ENCODE measurements at regions not wholly inside any gene's neighbourhood (a gene's known extent, or its start where the extent isn't known, plus 50 kb on each side); places are given as distances from the start of the nearest gene placed in this dataset.

DNA sequence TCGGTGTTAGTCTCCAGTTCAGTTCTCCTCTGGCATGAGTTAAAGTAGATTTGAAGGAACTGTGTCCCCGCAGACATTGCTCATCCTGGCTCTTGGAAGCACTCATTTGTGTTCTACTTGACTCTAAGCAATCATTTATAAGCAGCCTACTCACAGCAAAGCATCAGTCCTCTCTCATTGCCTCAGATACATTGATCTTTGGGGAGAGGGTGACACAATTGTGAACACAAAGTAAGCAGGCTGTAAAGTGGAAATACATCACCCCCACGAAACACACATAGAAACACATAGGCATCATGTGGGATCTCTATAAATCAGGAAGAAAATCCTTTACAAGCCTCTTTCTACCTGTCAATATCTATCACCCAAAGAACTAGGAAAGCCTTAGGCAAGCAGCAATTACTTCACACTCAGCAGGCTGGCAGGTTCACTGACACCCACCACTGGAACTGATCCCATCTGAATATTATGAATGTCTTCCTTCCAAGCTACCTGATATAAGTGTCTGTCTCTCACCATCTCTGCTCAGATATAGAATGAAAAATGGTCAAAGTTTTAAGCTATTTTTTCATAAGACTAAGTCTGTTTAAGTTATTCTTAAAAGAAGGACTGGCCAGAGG, 675.8 kb downstream of the HACE1 start:
- DNase-seq = no peak

DNA sequence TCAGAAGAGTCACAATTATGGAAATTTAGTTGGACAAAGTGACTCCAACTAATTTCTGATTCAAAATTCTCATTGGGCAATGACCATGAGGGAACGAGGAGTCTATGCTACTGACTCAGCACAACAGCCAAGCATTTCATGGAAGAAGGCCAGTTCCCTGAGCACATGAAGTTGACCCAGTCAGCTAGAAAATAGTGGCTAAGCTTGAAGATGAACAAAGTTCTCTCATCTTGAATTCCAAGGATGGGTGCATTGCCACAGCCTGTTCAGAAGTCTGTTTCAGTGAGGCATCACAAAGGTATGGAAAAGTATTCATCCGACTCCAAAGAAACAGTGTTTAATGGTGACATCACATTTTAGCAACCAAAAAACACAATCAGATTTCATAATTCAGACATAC, 676.9 kb downstream of the HACE1 start:
- no peak for DNase-seq

DNA sequence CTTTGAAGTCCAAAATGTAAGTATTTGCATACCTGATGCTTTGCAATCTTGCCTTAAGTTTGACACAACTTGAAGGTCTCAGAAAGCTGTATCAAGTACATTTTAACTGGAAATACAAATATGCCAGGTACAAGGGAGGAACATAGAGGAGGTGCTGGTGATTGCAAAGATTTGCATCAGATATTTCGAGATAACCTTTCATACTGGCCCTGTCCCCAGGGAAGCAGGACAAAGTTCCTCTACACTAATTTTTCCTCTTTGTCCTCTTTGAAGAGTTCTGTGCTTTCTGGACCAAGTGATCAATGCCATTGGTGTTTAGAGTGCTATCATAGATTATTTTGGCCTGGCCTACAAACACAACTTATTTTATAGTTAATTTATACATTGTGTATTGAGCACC, 686.1 kb downstream of the HACE1 start:
- DNase-seq = no peak

DNA sequence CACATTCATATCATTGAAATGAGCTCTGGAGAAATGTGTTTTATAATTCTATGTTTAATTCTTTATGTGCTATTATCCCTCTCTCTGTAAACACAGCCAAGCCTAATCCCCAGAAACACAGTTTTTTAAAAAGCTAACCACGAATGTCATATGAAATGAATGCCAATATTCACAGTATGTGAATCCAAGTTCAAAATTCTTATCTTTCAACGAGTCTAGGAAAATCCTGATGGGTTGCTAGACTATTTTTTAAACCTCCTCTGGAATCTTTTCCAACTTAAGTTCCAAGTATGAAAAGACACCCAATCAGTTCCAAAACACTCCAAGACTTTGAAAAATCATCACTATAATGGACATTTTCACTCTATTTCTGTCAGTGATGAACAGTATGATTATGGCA, 689.3 kb downstream of the HACE1 start:
- DNase-seq = no peak

DNA sequence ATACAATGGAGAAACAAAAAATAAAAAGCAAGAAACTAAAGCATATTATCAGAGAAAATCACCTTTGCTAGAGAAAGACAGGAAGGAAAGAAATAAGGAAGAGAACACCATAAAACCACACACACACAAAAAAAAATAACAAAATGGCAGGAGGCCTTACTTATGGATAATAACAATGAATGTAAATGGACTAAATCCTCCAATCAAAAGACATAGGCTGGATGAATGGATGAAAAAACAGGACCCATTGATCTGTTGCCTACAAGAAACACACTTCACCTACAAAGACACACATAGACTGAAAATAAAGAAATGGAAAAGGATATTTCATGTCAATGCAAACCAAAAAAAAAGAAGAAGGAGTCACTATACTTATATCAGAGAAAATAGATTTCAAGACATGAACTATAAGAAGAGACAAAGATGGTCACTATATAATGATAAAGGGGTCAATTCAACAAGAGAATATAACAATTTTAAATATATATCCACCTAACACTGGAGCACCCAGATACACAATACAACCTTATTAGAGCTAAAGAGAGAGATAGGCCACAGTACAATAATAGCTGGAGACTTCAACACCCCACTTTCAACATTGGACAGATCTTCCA, 693.6 kb downstream of the HACE1 start:
- no peak for DNase-seq

DNA sequence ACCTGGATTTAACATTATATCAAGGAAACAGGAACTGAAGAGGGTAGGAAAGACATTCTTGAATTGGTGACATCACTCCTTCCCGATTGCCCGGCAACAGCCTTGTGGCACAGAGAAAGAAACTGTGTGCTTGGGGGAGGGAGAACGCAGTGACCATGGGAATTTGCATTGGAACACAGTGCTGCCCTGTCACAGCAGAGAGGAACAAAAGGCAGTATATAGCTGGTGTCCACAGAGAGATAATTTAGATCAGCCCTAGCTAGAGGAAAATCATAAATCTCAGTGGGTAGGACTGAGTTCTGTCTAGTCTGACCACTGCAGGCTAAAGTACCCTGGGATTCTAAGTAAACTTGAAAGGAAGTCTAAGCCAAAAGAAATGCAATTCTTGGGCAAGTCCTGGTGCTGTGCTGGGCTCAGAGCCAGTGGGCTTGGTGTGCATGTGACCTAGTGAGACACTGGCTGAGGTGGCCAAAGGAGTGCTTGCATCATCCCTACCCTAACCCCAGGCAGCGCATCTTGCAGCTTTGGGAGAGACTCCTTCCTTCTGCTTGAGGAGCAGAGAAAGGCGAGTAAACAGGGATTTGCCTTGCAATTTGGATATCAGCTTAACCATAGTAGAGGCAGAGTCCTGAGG, 697.6 kb downstream of the HACE1 start:
- DNase-seq = no peak

DNA sequence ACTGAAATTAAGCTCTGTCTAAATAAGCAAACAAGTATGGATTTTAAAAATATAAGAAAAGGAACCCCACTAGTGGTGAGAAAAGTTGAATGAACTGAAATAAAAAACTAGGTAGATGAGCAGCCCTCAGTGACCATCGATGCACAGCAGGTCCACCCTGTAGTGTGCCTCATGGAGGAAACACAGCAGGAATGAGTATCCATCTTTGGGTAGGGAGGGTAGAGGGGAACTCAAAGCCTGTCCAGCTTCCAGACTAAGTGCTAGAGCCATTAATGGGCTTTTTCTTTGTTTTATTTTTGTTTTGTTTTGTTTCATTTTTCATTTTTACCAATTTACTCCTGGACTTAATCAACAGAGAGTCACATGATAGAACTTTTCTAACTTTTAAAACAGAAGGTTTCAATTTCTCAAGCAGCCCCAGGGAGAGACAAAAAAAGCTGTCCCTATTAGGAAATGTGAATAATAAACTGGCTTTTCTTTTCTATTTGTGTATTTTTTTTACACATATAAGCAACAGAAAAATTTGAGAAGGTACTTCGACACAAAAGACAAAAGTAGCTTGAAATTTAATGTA, 700.6 kb downstream of the HACE1 start:
- DNase-seq = no peak

DNA sequence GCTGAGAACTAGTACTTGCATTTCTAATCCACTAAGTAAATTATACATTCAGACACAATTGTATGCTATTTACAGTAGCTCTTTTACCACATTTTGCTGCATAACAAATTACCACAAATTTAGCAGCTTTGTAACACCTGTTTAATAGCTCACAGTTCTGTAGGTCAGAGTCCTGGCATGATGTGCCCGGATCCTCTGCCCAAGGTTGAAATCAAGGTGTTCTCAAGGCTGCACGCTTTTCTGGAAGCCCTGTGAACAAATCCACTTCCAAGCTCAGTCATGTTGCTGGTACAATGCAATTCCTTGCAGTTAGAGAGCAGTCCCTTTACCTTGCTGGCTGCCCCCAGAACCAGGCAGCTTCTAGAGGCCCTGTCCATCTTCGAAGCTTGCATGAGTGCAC, 716.0 kb downstream of the HACE1 start:
- DNase-seq = no peak

DNA sequence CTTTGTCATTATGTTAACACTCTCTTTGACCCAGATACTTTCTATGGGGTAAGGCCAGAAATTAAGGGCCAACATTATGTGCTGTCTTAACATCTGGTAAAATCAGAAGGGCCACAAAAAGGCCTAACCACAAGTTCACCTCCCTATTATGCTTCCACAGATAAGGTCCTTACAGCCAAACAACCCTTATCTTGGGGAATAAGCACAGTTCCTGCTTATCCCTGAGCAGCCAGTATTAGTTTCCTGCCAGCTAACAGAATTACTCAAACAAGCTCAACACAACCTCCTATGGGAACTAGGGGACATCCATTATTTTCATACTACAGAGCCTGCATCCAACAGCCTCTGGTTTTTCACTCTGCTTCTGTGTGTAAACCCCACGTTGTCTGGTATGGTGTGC, 724.8 kb downstream of the HACE1 start:
- no peak for DNase-seq

DNA sequence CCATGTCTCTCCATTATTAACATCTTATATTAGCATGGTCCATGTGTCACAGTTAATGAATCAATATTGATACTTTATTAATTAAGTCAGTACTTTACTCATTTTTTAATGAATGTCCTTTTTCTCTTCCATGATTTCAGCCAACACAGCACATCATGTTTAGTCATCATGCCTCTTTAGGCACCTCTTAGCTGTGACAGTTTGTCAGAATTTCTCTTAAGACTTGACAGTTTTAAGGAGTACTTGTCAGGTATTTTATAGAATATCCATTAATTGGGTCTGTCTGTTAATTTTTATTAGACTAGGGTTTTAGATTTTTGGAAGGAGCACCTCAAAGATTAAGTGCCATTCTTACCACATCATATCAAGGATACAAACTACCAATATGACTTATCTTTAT, 729.4 kb downstream of the HACE1 start:
- no peak for DNase-seq

DNA sequence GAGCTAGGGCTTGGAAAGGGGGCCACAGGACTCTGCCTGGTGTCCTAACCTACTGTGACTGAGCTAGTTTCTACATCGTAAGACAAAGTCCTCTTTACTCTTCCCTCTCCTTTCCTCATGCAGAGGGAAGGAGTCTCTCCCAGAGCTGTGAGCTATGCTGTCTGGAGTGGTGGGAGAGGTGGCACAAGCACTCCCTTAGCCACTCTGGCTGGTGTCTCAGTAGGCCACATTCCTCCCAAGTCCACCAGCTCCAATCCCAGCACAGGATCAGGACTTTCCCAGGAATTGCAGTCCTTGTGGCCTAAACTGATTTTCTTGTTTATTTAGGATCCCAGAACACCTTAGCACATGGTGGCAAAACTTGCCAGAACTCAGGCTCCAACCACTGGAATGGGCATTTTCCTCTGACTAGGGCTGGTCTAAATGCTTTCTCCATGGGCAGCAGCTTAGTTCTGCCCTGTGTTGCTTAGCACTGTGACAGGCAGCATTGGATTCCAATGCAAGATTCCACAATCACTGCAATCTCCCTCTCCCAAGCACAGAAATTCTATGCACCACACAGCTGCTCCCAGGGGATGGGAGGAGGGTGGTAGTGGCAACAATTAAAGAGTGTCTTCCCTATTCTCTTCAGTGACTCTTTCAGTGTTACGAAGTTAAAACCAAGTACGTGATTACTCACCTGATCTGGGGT, 733.3 kb downstream of the HACE1 start:
- DNase-seq = no peak

DNA sequence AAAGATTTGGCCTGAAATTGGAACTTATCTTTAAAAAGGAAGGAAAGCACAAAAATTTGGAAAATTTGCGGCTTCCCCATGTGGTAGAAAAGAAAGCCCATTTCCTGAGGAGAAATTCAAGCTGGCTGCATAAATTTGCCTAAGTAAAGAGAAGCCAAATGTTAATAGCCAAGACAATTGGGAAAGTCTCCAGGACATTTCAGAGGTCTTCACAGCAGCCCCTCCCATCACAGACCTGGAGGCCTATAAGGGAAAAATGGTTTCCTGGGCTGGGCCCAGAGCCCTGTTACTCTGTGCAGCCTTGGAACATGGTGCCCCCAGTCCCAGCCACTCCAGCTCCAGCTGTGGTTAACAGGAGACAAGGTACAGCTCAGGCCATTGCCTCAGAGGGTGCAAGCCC, 736.5 kb downstream of the HACE1 start:
- DNase-seq = no peak

DNA sequence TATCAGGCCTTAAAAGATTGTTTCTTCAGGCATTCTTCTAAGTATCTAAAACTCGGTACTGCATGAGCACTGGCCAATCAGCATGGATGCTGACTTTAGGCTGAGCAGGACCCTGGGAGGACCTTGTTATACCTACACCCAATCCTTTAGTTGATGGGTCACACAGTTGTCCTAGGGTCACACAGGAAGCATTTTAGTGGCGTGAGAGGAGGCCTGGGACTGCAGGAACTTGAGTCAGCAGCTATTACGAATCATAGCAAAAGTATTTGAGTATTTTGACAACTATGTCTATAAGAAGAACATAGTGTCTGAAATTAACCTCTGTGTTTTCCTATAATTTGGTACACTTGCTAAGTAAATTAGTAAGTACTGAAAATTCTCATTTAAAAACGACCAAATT, 741.4 kb downstream of the HACE1 start:
- no peak for DNase-seq

DNA sequence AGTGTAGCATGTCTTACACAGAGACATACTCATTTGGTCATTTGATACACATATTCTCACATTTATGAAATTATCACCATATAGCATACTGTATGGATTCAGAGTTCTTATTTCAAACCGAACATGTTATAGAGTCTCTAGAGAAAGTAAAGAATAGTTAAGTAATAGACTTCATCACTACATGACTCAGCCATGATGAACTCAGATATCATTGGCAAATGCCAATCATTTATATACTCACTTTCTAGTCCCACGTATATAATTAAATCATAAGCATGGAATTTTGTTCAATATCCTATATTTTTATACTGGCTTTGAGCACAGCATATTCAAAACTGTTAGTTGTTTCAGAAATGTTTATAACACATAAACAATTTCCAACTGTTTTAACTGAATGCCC, 749.9 kb downstream of the HACE1 start:
- no peak for DNase-seq

DNA sequence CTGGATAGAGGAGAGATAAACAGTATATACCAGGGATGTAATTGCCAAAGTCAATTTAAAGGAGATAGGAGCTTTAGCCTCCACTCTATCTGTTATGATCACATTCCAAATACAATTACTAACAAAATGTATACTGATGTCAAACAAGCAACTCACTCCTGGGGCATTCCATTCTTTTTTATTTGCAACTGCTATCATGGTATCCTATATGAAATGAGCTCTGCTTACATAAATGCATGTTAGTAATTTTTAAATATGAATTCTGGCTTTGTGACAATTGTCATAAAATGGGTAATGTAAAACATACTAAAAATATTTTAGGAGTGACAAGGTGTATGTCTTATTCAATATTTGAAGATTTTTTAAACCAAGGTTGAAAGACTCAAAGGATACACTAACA, 751.1 kb downstream of the HACE1 start:
- DNase-seq = no peak

DNA sequence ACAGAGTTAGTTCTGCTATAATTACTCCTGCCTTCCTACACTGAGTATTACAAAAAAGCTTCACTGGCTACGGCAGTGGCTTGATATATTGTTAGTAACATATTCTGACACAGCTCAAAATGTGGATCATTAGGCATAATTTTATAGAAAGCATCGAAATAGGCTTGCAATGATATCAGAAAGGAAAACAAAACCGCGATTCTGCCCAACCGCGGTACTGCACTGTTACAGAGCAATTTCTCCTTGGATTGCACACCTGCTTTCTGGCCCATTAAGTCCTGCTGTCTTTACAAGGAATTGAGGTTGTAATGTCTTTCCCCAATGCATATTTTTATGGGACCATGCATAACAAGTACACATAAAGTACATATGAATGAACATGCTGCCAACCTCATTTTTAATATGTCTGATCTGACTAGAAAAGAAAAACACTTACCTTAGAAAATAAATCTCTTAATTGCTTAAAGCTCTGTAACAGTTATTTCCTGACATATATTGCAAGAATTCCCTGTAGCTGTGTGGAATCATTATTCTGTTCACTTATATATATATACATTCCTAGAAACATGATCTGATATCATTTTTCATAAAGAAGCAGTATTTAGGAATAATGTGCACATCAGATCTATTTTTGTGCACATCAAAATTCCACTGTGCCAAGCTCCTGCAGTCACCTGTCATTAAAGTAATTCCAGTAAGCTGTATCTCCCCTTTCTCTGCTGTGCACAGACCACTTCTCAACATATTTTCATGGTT, 763.9 kb downstream of the HACE1 start:
- no peak for DNase-seq

DNA sequence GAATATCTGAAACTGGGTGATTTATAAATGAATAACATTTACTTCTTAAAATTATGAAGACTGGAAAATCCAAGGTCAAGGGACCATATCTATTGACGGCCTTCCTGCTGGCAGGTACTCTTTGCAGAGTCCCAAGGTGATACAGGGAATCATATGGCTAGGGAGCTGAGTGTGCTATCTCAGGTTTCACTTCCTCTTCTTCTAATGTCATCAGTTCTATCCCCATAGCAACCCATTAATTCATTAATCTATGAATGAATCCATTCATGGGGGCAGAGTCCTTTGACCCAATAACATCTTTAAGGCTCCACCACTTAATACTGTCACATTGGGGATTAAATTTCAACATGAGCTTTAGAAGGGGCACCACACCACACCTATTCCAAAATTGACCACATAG, 772.0 kb downstream of the HACE1 start:
- no peak for DNase-seq

DNA sequence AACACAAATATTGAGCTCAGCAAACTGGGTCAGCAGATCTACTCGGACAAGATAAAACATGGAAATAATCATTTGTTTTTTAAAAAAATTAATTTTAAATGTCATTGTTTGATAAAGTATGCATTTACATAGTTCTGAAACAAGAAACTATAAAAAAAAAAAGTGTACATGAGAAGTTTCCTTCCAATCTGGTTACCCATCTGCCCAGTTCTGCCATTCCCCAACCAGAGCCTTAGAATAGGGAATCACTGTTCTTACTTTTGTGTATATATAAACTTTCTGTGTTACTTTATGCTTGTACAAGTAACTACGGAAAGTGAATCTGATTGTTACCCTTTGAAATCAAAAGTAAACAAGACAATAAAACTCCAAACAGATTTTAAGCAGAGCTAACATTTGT, 791.4 kb downstream of the HACE1 start:
- DNase-seq = no peak

DNA sequence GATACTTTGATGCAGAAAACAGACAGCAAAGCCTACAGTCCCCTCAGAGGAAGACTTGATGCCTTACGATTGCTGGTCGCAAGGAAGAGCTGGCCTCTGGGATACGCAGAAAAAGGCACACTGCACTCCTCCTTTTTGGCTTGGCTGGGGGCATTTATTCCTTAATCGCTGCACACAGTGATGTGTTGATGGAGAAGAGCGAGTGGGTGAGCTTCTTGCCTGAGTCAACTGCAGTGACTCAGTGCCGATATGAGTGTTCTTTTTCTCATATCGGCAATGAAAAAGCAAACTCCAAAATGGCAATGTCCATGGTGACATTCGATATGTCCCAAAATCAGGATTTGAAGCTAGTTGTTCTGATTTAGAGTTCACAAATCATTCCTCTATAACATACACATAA, 794.8 kb downstream of the HACE1 start:
- DNase-seq = no peak

DNA sequence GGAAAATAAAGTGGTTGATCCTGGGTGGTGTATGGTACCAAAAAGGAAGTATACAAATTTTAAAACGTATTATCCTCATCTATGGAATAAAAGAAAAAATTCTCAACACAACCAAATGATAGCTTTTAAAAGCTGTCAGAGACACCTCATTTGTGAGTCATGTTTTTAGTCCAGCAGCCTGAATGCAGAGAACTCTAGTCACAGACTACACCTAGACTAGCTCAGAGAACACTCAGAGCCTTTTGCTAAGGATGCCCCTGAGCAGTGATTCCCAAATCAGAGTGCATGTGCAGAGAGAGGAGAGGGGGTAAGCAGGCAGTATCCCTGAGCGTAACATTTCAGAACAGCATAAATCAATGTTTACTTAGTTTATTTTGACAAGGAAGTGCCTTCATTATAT, 809.3 kb downstream of the HACE1 start:
- no peak for DNase-seq

DNA sequence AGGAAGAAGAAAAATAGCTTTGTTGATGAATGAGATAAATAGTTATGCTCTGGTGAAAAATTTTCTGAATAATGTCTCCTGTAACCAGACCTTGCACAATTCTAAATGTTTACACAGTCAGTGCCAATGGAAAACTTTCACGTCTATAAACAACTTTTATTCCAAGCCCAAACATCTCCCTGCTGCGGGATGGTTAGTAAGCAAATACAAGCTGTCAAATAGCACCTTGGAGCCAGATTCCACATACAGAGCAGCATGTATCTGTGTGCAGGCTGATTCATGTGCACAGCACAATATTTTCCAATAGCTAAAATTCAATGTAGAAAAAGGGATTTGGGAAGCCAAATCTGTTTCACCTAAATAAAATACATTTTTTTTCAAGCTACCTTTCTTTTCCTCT, 813.3 kb downstream of the HACE1 start:
- DNase-seq = no peak

DNA sequence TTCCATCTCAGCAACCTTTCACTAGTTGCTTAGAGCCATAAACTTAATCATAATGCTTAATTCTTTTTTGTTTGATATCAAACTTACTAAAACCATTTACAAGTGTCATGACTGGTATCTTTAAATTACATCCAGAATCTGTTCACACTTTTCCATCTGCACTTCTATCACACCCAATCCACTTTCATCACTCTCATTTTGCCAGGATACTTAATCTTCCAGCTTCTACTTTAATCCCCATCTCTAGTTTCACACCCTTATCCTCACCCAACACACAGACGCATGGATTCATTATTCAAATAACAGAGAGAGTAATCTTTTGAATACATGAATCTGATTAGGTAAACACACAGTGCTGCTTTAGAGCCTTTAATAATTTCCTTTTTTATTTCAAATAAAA, 828.4 kb downstream of the HACE1 start:
- DNase-seq = no peak

DNA sequence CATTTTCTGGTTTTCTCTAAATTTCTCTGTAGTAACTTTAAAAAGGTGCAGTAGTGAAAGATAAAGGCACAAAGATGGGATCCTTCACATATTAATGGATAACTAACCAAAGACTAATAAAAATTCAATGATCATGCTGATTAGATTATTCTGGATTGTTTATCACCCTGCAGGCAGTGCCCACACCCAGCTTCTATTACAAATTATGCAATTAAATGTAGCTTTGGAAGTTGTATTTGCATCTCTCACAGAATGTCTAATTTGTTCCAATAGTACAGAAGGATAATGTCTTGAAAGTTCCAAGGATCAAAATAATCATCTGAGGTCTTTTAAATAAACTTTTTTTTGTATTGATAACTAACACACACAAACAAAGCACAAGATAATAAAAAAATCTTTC, 837.6 kb downstream of the HACE1 start:
- DNase-seq = no peak

Measured in MV-4-11 (cell line).